HG02759 (cell line): ENCODE measurements at regions not wholly inside any gene's neighbourhood (a gene's known extent, or its start where the extent isn't known, plus 50 kb on each side); places are given as distances from the start of the nearest gene placed in this dataset.
"Not testable (repeated sequence)": the region's sequence is repeated elsewhere in the genome, so short reads cannot be mapped to it uniquely, and the experiment has no call there.

Experiments
- ATAC-seq: cut with Tn5 transposase; IDR thresholded peaks from one replicate; pipeline ENCODE4 v1.9.1; 2021; ENCODE audit warnings: mild to moderate bottlenecking, moderate library complexity; ENCODE audit not compliant: unreplicated experiment

DNA sequence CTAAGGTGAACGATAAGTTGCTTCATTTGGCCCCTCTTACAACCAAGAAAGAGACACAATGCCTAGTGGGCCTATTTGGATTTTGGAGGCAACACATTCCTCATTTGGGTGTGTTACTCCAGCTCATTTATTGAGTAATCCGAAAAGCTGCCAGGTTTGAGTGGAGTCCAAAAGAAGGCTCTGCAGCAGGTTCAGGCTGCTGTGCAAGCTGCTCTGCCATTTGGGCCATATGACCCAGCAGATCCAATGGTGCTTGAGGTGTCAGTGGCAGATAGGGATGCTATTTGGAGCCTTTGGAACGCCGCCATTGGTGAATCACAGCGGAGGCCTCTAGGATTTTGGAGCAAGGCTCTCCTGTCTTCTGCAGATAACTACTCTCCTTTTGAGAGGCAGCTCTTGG lies 176.4 kb downstream of the AKR1D1 start:
- not testable (repeated sequence) for ATAC-seq

- no peak for ATAC-seq
Measured at GRCh38 chr7:138254444-138254843, 178.2 kb downstream of the AKR1D1 start.

DNA sequence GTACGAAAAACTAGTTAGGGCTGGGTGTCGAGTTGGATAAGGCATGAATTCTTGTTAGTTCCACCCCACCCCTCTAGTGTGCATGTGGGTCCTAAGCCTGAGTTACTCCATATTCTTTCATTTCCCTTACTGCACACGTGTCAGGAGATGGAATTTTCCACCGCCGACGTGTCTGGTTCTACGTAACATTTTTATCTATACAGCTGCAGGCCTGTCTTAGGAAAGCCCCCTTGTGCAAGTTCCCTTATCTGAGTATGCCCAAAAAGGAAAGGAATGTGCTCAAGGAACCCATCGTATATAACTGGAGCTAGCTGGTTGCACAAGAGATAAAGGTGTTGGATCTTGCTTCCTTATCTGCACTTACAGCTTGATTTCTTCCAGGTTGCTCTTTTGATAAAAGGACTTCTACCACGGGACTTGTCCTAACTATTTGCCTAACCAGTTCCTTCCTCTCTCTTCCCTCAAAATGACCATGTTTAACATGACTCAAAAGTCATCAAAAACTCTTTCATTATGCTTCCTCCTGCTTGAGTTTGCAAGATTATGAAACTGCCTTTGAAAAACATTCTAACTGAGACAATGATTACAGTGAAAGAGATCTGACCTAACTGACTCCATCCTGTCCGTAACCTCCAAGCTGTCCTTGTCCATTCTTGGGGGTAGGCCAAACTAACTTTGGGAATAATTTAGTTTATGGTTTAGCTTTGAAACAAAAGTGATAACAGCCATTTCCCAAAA lies 181.4 kb downstream of the AKR1D1 start:
- ATAC-seq: no peak

DNA sequence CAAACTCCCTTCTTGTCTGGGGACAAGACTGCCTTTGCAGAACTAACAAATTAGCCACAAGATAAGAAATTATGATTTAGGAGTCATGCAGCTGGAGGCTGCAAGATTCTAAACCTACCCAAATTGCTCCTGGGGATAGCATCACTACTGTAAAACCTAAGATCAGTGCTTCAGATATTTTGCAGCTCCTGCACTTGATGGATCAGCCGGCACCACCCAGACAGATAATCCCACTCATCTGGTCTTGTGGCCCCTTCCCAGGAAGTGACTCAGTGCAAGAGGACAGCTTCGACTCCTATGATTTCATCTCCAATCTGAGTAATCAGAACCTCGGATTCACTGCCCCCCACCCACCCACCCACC lies 181.9 kb downstream of the AKR1D1 start:
- no peak for ATAC-seq

DNA sequence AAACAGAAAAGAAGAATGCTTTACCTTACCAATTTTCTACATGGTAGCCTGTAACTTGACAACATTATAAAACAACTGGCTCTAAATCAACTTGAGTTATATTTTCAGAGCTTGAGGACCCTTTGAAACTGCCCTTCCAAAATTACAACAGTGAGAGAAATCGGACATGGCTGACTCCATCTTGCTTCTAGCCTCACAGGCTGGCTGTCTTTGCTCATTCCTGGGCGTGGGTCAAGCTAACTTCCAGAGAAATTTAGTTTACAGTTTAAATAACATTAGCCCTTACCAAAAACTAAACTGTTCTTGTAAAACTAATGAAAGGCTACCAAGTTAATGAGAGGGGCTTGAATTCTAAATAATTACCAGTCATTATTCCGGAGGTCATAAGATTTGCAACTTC lies 183.4 kb downstream of the AKR1D1 start:
- no peak for ATAC-seq

DNA sequence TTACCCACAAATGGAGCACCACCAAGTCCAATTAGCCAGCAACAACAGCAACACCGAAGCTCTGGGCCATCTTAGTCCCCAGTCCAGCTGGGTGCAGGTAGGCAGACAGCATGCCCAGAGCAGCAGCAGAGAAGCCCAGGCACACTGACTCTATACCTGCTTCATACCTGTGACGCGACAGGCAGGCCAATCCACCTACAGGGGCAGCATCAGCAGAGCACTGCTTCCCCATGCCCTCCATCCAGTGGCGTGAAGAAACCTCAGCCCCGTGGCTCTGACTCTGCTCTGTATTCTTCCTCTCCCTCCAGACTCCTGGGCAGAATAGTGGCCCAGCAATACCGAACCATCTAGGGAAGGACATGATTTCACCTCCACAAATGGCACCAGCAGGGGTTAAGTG lies 191.7 kb downstream of the AKR1D1 start:
- no peak for ATAC-seq

DNA sequence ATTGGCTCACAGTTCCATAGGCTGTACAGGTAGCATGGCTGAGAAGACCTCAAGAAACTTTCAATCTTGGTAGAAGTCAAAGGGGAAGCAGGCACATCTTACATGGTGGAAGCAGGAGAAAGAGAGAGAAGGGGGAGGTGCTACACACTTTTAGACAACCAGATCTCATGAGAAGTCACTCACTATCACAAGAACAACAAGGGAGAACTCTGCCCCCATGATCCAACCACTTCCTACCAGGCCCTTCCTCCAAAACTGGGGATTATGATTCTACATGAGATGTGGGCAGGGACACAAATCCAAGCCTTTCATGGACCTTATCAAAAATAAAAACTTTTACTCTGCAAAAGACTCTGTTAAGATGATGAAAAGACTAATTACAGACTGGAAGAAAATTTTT lies 183.2 kb upstream of the TRIM24 start:
- no peak for ATAC-seq

DNA sequence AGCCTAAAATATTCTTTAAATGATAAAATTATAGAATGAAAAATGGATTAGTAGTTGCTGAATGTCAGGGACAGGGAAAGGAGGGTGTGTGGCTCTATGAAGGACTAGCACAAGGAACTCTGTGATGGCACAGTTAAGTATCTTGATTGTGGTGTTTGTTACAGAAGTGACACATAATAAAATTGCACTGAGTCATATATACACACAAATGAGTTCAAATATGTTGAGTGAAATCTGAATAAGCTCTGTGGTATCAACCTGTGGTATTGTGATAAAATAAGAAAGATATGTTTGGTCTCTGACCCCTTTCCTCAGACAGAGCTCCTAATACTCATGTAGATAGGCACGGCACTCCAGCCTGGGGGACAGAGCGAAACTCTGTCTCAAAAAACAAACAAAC lies 181.5 kb upstream of the TRIM24 start:
- no peak for ATAC-seq

GRCh38 chr7:138282997-138283396 lies 177.1 kb upstream of the TRIM24 start:
- ATAC-seq: no peak

GRCh38 chr7:138285129-138285528 lies 174.9 kb upstream of the TRIM24 start:
- ATAC-seq: no peak

GRCh38 chr7:138286846-138287245 lies 173.2 kb upstream of the TRIM24 start:
- no peak for ATAC-seq

- ATAC-seq: no peak
Measured at GRCh38 chr7:138287549-138287948, 172.5 kb upstream of the TRIM24 start.

DNA sequence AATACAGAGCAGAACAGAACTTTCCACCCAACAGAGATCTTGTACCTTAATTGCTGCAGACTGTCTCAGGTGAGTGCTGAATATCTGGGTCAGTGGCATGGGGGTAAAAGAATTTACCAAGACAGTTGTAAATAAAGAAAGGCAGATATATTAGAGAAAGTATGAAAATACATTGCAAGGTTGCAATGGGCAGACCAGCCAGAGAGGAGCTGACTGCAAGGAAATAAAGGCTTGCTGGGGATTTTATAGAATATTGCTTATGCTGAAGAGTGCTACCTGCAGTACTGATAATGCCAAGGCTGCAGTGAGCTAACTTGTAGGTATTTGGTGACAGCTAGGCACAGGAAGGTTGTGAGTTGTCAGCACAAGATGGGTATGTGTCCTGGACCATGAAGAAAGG lies 171.0 kb upstream of the TRIM24 start:
- no peak for ATAC-seq

GRCh38 chr7:138289864-138290263 lies 170.2 kb upstream of the TRIM24 start:
- ATAC-seq: no peak

GRCh38 chr7:138292951-138293350 lies 167.1 kb upstream of the TRIM24 start:
- ATAC-seq: no peak

- ATAC-seq: no peak
Measured at GRCh38 chr7:138295049-138295637, 164.9 kb upstream of the TRIM24 start.

DNA sequence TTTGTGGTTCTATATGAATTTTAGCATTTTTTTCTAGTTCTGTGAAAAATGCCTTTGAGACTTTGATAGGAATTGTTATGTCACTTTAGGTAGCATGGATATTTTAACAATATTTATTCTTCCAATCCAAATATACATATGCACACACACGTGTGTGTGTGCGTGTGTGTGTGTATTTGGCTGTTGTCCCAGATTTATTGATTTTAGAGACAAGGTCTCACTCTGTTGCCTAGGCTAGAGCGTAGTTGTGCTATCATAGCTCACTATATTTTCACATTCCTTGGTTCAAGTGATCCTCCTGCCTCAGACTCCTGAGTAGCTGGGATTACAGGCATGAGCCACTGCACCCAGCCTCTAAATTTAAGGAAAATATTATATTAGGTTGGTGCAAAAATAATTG lies 162.5 kb upstream of the TRIM24 start:
- no peak for ATAC-seq

GRCh38 chr7:138299066-138299465 lies 161.0 kb upstream of the TRIM24 start:
- ATAC-seq: no peak

DNA sequence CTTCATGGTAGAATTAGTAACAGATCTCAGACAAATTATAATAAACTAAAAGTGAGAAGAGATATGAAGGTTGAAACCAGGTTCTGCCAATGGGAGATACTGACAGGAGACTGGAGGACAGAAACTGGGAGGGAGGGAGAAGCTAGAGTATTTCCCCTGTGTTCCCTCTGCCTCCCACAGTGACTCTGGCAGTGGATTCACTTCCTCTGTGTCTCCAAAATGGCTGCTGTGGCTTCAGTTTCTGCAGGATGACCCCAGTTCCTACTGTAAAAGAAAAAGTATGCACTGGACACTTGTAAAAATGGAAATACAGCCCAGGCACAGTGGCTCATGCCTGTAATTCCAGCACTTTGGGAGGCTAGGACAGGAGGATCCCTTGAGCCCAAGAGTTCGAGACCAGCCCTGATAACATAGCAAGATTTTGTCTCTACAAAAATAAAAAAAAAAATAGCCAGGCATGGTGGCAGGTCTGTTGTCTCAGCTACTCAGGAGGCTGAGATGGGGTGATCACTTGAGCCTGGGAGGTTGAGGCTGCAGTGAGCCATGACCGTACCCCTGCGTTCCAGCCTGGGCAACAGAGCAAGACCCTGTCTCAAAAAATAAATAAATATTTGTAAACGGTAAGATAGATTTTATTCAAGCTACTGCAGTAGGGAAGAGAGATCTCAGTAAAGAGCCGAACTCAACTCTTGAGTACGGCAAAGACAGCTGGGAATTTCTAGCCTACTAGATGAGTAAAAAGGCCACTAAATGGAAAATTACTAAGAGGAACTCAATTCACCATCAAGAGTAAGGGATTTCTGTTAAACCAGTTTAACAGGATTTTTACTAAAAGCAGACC lies 156.6 kb upstream of the TRIM24 start:
- no peak for ATAC-seq

GRCh38 chr7:138304071-138304320 lies 156.1 kb upstream of the TRIM24 start:
- ATAC-seq: no peak

- ATAC-seq: no peak
Measured at GRCh38 chr7:138307633-138308032, 152.4 kb upstream of the TRIM24 start.

DNA sequence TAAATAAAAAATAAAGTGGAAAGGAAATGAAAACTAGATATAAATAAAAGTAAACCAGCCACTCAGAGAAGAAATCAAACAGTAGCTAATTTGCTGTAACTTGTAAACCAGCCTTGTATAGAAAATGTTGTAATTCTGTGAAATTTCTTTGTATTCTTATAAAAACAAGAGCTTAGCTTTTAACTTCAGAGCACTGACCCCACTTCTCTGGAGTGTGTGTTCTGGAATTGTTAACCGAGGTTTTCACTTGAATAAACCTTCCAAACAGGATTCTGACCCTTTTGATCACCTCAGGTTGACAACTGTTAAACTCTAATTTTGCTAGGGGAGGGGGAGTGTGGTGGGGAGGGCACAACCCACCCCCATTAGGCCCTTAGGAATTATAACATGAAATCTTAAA lies 151.9 kb upstream of the TRIM24 start:
- no peak for ATAC-seq
